HG03159 (cell line): ENCODE measurements at regions not wholly inside any gene's neighbourhood (a gene's known extent, or its start where the extent isn't known, plus 50 kb on each side); places are given as distances from the start of the nearest gene placed in this dataset.

Experiments
- ATAC-seq: cut with Tn5 transposase; IDR thresholded peaks from one replicate; pipeline ENCODE4 v1.9.1; 2021; ENCODE audit warnings: mild to moderate bottlenecking, moderate library complexity; ENCODE audit not compliant: unreplicated experiment

- ATAC-seq: no peak
Observed at GRCh38 chr3:74066456-74066855, 441.7 kb upstream of the PDZRN3 start.

GRCh38 chr3:74059923-74060600, 435.3 kb upstream of the PDZRN3 start:
- no peak for ATAC-seq

- ATAC-seq: no peak
Observed at GRCh38 chr3:74059301-74059922, 434.7 kb upstream of the PDZRN3 start.

DNA sequence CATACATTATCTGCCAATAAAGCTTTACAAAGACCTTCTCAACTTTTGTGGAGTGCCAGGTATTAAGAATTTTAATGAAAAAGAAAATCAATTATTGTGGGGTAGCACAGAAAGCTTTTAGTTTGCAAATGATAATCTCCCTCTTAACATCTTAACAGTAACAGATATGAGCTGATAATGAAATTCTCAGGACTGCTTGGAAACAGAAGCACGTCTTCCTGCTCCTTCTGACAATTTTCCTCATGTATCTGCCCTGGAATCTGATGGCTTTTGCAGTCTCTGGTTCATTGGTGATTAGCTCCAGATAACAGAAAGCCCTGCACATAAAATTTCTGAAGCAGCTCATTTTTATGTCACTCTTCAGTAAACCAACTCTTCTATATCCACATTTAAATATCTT, 432.4 kb upstream of the PDZRN3 start:
- ATAC-seq: no peak

DNA sequence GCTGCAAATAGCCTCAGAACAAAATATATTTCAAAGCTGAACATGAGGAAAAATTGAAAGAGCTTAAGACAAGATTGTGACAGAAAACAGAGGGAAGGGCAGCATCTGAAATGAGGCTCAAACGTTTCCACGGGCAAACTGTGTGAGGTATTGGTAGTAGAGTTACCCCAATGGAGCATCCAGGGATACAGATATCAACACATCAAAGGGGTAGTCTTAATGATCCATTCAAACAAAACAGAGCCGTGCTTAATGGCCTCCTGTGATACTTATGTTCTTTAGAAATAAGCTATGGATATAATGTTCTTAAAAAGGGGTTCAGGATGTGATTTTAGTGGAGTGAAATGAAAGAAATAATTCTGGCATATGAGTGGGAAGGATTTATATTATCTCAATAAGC, 430.3 kb upstream of the PDZRN3 start:
- ATAC-seq: no peak

- ATAC-seq: no peak
Observed at GRCh38 chr3:74054566-74054965, 429.8 kb upstream of the PDZRN3 start.

DNA sequence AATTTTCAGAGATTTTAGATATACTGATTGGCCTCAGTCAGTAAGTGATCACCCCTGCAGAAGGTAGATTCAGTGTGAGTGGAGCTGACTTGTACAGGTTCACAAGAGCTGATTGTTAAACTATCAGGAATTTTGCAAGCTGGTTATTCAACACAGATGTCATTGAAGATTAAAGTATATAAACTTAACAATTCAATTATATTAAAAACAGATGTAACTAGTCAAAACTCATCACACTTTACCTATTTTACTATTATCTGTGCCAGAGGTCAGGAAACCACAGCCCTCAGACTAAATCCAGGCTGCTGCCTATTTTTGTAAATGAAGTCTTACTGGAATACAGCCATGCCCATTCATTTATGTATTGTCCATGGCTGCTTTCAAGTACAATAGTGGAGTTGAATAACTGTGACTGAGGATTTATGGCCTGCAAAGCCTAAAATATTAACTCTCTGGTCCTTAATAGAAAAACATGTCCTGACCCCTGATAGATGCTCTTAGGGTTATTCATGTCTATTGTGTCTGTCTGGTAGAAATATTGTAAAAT, 429.3 kb upstream of the PDZRN3 start:
- no peak for ATAC-seq

GRCh38 chr3:74049444-74049843, 424.7 kb upstream of the PDZRN3 start:
- no peak for ATAC-seq

DNA sequence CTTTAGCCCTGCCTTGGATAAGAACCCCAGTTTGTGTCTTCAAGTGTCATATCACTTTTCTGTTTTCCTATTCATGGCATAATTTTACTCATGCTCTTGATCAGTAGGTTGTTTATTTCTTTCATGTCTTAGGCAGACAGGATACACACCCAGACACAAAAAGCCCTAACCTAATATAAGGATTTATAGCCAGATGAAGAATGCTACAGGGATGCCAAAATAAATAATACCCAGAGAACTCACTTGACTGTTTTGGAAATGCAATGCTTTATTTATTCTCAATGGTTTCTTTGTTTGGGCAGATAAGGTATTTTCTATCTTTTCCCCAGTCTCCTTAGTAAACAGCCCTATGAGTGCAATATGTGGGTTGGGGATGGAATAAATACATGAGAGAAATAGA, 424.0 kb upstream of the PDZRN3 start:
- ATAC-seq: no peak

- no peak for ATAC-seq
Observed at GRCh38 chr3:74045000-74045399, 420.3 kb upstream of the PDZRN3 start.

DNA sequence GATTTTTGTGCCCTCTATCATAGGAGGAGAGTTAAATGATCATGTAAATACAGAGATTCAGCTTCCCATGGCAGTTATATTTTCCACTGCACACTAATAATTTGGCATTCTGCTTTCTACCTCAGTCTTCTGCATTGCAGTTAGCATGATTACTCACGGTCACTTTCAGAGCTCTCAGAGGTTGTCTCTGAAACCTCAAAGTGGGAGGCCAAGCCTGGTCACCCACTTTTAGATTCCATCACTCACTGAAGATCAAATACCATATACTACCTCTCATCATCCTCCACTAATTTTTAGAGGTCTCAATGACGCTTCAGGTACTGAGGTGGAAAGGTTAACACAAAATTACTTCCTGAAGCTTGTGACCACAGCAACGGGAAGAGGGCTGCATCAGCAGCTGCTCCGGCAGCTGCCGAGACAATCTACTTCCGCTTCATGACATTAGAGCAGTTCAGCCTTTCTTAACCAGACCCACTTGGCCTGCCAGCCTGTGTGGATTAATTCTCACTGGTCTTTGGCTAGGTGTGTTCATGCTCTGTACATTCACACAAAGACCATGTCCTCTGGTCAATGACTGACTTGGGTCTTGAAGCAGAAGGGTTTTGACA, 416.4 kb upstream of the PDZRN3 start:
- ATAC-seq: no peak

- ATAC-seq: no peak
Observed at GRCh38 chr3:74039105-74039504, 414.4 kb upstream of the PDZRN3 start.

DNA sequence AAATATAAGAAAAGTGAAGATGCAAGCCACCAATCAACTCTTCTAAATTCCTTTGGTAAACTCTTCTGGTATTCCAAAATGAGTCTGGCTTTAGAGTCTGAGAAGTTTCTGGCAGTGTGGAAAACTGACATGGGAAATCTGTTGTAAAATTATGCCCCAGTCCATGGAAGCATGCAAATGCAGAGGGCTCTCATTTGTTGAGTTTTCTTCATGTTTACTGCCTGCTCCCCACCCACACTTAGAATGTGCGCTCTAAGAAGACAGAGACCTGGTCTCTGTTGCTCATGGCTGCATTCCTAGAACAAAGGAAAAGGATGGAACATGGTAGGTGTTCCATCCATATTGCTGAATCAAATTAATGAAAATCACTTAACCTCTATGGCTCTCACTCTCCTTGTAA, 411.8 kb upstream of the PDZRN3 start:
- ATAC-seq: no peak

GRCh38 chr3:74036102-74036501, 411.4 kb upstream of the PDZRN3 start:
- no peak for ATAC-seq

DNA sequence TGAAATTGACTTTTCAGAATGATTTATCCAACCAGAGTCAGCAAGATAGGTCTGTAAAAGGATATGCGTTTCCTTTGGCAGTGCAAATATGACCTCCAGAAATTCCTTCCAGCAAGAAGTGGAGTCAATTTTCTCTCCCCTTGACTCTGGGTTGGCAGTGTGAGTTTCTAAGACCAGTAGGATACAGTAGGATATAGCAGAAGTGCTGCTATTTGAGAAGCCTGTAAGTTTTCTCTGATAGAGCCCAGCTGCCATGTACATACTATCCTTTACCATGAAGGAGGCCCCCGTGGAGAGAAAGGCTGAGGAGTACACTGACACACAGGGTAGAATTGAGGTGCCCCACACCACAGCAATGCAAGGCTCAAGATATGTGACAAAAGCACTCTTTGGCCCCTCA, 409.1 kb upstream of the PDZRN3 start:
- no peak for ATAC-seq

GRCh38 chr3:74033381-74033780, 408.6 kb upstream of the PDZRN3 start:
- no peak for ATAC-seq

DNA sequence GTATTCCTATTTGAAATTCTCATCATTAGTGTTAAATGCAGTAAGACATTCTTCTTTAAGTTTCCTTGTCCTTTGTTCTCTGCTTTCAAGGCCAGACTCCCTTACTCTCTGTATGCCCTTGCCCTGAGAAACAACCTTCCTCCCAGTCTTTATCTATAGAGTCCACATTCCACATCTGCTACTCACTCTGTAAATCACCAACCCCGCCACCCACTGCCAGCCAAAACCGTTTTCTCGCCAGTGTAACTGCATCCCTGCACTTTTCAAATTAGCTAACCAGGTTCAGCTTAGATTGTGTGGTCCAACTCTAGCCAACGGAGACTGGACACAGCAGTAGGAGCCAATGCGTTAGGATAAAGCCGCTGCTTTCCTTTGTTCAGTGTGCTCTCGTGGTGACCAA, 402.4 kb upstream of the PDZRN3 start:
- ATAC-seq: no peak

DNA sequence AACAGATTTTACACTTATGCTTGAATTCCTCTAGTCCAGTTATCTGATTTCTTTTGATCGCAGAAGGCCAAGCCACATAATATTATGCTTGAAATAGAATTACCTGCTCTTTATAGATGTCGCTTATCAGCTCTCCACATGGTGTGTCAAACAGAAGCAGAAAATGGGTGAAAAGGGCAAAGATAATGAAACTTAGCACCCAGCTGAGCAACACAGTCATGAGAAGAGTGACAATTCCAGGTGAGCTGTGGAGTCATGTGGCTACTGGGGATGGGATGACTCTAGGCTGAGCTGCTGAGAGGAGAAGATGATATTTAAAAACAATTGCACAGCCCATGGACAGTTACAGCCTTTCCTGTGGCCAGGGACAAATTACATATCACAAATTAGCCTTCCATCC, 398.7 kb upstream of the PDZRN3 start:
- ATAC-seq: no peak

GRCh38 chr3:74021449-74021848, 396.7 kb upstream of the PDZRN3 start:
- no peak for ATAC-seq

DNA sequence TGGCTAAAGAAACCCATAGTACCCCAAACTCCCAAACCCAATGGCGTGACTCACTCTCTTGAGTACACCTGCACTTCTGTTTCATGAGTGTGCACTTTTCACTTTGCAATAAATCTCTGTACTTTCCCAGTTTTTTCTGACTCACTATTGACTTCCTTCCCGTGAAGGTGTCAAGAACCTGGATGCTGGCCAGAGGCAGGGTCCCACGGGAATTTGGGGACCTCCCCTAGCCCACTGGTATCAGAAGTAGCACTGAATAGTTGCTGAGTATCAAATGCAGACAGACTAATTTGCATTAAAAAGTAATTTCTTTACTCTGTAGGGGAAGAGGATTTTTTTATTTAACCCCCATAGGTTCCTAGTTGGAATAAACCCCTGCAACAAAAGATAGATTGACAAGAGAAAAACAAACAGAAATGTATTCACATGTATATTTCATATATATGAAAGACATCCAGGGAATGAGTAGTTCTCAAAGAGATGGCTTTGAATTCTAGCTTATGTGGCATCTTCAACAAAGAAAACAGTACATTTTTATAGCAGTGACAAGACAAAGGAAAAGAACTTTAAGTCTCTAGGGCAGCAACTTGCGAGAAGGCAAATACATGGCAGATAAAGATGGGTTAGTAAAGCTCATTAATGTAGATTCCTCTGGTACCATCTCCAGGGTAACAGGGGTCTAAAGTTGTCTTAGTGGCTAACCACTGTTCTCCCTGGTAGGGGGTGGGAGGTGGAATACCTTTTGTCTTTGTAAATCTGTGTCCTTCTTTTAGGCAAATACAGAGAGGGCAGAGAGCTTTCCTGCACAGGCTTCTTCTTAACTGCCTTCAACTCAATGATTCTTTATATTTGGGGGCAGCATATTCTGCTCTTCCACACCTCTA, 385.5 kb upstream of the PDZRN3 start:
- ATAC-seq: no peak

- no peak for ATAC-seq
Observed at GRCh38 chr3:74004386-74004785, 379.6 kb upstream of the PDZRN3 start.
